Epithelial cell of proximal tubule (primary cell): ENCODE measurements at regions not wholly inside any gene's neighbourhood (a gene's known extent, or its start where the extent isn't known, plus 50 kb on each side); places are given as distances from the start of the nearest gene placed in this dataset.

Experiments used
- DNase-seq: peaks from one replicate; pipeline ENCODE4 v3.0.0-alpha.2; 2011; ENCODE audit warnings: low read depth
- H3K4me3 ChIP-seq: 2 replicates; pipeline ENCODE4 v1.5.1; 2011; ENCODE audit warnings: low read depth, mild to moderate bottlenecking, low read length
- TF ChIP-seq, protein P1 (sequence below): conservative IDR thresholded peaks from 2 replicates; pipeline ENCODE4 v1.5.1; 2012; ENCODE audit warnings: low read depth, mild to moderate bottlenecking, low read length

DNA sequence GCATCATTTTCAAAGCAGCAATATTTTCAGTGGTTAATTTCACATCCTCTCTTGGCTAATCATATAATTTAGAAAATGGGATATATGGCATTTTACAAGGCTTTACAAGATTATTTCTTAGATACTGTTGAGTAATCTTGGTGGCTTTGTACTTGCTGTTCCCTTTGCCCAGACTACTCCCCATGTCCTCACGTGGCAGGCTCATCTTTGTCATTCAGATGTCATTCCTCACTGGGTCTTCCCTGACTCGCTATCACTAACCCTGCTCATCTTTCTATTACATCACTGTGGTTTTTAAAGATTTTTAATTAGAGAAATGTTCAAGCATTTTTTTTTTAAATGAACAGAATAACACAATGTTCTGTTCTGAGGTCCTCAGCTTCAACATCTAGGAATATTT, 240.0 kb upstream of the IRX5 start:
- TF ChIP-seq, protein P1, sequence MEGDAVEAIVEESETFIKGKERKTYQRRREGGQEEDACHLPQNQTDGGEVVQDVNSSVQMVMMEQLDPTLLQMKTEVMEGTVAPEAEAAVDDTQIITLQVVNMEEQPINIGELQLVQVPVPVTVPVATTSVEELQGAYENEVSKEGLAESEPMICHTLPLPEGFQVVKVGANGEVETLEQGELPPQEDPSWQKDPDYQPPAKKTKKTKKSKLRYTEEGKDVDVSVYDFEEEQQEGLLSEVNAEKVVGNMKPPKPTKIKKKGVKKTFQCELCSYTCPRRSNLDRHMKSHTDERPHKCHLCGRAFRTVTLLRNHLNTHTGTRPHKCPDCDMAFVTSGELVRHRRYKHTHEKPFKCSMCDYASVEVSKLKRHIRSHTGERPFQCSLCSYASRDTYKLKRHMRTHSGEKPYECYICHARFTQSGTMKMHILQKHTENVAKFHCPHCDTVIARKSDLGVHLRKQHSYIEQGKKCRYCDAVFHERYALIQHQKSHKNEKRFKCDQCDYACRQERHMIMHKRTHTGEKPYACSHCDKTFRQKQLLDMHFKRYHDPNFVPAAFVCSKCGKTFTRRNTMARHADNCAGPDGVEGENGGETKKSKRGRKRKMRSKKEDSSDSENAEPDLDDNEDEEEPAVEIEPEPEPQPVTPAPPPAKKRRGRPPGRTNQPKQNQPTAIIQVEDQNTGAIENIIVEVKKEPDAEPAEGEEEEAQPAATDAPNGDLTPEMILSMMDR, result no peak
- no peak for DNase-seq
- no peak overlapping the region for H3K4me3 ChIP-seq

DNA sequence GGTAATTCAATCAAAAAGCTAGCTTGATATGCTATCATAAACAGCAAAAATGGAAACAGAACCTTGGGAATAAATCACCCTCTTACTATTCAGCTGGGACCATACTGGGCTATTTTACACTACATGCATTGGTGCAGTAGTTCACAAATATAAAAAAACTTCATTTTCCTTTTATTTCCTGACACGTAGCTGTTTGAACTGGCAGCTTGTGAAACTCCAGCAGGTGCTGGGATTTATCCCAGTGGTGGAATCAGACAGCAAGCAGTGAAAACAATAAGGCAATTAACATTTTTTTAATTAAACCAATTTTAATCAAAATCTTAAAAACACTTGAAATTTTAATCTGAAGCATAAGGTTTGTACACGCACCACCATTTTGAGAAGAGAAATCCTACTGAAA, 240.4 kb upstream of the IRX5 start:
- H3K4me3 ChIP-seq, result no peak overlapping the region
- no peak for DNase-seq
- TF ChIP-seq, protein P1, result no peak

DNA sequence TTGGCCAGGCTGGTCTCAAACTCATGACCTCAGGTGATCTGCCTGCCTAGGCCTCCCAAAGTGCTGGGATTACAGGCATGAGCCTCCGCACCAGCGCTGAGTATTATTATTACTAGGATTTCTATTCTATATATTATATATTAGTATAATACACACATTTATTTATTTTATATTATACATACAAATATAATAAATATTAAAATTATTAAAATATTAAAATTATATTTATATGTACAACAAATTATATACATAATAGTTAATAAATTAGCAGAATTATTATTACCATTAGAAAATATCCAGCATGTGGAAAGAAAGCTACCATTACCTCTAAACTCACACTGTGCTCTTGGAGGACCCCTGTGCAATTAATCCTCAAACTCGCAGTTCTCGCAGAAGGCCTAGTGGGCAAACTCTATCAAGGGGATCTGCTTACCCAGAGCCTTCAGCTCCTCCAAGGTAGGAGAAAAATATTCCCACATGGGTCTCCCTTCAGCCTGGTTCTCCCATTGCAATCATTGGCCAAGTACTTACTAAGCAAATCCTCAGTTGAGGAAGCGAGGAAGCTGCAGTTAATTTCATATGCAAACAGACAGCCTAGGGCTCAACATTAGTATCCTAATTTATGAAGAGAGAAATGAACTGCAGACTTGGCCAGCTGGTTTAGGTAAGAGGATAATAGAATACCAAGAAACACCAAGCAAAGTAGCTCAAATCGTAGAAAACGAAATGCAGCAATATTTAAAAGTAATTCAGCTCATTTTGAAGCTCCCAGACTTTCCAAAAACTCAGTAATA, 241.4 kb upstream of the IRX5 start:
- no peak for DNase-seq
- TF ChIP-seq, protein P1, result no peak
- H3K4me3 ChIP-seq, result no peak overlapping the region

DNA sequence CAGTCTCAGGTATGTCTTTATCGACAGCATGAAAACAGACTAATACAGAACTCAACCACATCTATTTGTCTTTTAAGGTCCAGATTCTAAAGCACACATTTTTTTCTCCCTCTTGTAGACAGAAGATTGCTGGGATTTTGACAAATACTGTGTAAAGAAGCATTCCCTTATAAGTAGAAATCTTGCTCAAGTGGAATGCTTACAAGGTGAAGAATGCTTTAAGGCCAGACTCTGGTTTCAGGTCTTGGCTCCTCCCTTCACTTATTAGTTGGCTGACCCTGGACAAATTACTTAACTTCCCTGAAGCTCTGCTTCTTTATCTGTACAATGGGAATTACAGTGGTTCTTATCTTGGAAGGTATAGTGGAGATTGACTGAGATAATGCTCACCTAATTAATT, 242.3 kb upstream of the IRX5 start:
- H3K4me3 ChIP-seq, result no peak overlapping the region
- DNase-seq, result no peak
- TF ChIP-seq, protein P1, result no peak

DNA sequence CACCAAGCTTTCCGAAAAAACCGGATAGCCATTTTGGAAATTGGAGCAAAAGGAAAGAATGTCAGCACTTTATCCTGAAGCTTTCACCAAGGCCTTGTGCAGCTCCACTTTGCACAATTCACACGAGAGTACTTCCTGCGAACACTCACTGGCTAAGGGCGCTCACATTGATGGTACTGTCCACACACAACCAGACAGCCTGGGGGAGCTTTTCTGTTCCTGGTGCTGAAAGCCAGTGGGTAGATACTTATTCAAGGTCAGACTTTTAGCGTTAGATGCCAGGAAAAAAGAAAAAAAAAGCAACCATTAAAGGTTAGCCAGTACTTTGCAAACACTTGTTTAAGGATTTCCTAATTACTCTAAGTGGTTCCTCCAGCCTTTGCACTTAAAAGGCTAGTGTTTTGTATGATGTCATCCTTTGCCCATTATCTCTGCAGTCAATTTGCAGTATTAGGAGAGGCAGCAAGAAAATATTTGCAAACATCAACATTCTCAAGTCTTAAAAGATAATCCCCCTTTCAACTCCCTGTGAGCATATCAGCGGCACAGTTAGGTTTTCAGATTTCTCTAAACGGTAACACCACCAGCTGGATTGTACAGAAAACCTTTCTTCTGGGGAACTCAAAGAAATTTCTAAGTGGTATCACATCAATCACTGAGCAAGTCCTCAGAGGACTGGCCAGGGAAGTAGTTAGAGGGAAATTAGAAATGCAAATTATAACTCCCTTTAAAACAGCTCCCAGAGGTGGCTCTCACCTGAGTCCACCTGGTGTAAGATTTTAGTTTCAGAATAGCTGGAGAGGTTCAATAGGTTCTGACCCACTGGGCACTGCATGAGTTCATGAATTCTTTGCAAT, 243.4 kb upstream of the IRX5 start:
- no peak overlapping the region for H3K4me3 ChIP-seq
- TF ChIP-seq, protein P1, result no peak

GRCh38 chr16:54685682-54686081, 245.0 kb upstream of the IRX5 start:
- no peak for DNase-seq
- TF ChIP-seq, protein P1, result no peak
- no peak overlapping the region for H3K4me3 ChIP-seq

More for the DNA sequence above, 243.4 kb upstream of the IRX5 start:
- DNase-seq, result no peak

DNA sequence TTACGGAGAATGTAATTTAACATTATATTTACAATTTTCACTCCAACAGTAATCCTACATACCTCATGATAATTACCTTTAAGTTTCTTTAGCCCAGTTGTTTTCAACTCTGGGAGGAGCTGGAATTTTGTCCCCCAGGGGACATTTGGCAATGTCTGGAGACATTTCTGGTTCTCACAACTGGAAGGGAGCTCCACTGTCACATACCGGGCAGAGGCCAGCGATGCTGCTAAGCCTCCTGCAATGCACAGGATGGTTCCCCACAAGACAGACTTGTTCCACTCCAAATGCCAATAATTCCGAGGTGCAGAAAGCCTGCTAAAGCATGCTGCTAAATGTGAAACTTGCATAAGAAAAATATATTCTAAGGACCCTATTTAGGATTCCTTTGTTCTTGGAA, 251.1 kb upstream of the IRX5 start:
- TF ChIP-seq, protein P1, result no peak
- H3K4me3 ChIP-seq, result no peak overlapping the region
- DNase-seq, result no peak
